ENCODE measurements at regions not wholly inside any gene's neighbourhood (a gene's known extent, or its start where the extent isn't known, plus 50 kb on each side); places are given as distances from the start of the nearest gene placed in this dataset.

GRCh38 chr13:26459276-26460131 lies 98.0 kb upstream of the WASF3 start:
- WGBS (ENCODE audit: low lambda C conversion rate, missing lambda C conversion rate), result 79% methylated on average over 9 of the region's 9 CpGs
- H4K20me1 ChIP-seq (ENCODE audit: insufficient read depth, poor library complexity, severe bottlenecking), result no peaks in the 10 kb centered on the region
- no peaks in the 10 kb centered on the region for H3K9me3 ChIP-seq (ENCODE audit: low read depth)
- no peaks in the 10 kb centered on the region for H3K27me3 ChIP-seq
- no peak overlapping the region for H2AFZ ChIP-seq
- no peak for DNase-seq (ENCODE audit: low spot score)
- no peak for TF ChIP-seq EZH2phosphoT487 (IDR thresholded peaks at IDR 0.05; ENCODE audit: low read depth, severe bottlenecking, unreplicated experiment)
- TF ChIP-seq, protein P1, sequence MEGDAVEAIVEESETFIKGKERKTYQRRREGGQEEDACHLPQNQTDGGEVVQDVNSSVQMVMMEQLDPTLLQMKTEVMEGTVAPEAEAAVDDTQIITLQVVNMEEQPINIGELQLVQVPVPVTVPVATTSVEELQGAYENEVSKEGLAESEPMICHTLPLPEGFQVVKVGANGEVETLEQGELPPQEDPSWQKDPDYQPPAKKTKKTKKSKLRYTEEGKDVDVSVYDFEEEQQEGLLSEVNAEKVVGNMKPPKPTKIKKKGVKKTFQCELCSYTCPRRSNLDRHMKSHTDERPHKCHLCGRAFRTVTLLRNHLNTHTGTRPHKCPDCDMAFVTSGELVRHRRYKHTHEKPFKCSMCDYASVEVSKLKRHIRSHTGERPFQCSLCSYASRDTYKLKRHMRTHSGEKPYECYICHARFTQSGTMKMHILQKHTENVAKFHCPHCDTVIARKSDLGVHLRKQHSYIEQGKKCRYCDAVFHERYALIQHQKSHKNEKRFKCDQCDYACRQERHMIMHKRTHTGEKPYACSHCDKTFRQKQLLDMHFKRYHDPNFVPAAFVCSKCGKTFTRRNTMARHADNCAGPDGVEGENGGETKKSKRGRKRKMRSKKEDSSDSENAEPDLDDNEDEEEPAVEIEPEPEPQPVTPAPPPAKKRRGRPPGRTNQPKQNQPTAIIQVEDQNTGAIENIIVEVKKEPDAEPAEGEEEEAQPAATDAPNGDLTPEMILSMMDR (IDR thresholded peaks at IDR 0.05; ENCODE audit: poor library complexity), result no peak
- TF ChIP-seq EZH2 (IDR thresholded peaks at IDR 0.05; ENCODE audit: borderline replicate concordance), result no peak
- H3K79me2 ChIP-seq, result no peaks in the 10 kb centered on the region
- no peaks in the 10 kb centered on the region for H3K36me3 ChIP-seq (replicated peaks; ENCODE audit: insufficient read depth, low read depth)
- H3K4me3 ChIP-seq, result no peak overlapping the region
- no peaks in the 10 kb centered on the region for H3K4me1 ChIP-seq (ENCODE audit: insufficient read depth)
- no peak overlapping the region for H3K27ac ChIP-seq
- no peaks in the 10 kb centered on the region for H3K9me2 ChIP-seq (replicated peaks; ENCODE audit: insufficient read depth)
- H3K4me2 ChIP-seq, result no peak overlapping the region

- no peaks in the 10 kb centered on the region for H3K27me3 ChIP-seq
- no peaks in the 10 kb centered on the region for H3K4me1 ChIP-seq (ENCODE audit: insufficient read depth)
- no peaks in the 10 kb centered on the region for H3K79me2 ChIP-seq
- H4K20me1 ChIP-seq (ENCODE audit: insufficient read depth, poor library complexity, severe bottlenecking), result no peaks in the 10 kb centered on the region
- no peak overlapping the region for H3K27ac ChIP-seq
- TF ChIP-seq, protein P1 (IDR thresholded peaks at IDR 0.05; ENCODE audit: poor library complexity), result no peak
- no peak for TF ChIP-seq EZH2phosphoT487 (IDR thresholded peaks at IDR 0.05; ENCODE audit: low read depth, severe bottlenecking, unreplicated experiment)
- TF ChIP-seq EZH2 (IDR thresholded peaks at IDR 0.05; ENCODE audit: borderline replicate concordance), result no peak
- no peak overlapping the region for H3K4me3 ChIP-seq
- H3K4me2 ChIP-seq, result no peak overlapping the region
- 74% methylated on average over 6 of the region's 6 CpGs for WGBS (ENCODE audit: low lambda C conversion rate, missing lambda C conversion rate)
- DNase-seq (ENCODE audit: low spot score), result no peak
- H2AFZ ChIP-seq, result no peak overlapping the region
- H3K36me3 ChIP-seq (replicated peaks; ENCODE audit: insufficient read depth, low read depth), result no peaks in the 10 kb centered on the region
- no peaks in the 10 kb centered on the region for H3K9me2 ChIP-seq (replicated peaks; ENCODE audit: insufficient read depth)
- H3K9me3 ChIP-seq (ENCODE audit: low read depth), result no peaks in the 10 kb centered on the region
Measured at GRCh38 chr13:26460648-26461047, 96.8 kb upstream of the WASF3 start.

- H3K27ac ChIP-seq, result no peak overlapping the region
- H4K20me1 ChIP-seq (ENCODE audit: insufficient read depth, poor library complexity, severe bottlenecking), result no peaks in the 10 kb centered on the region
- TF ChIP-seq, protein P1 (IDR thresholded peaks at IDR 0.05; ENCODE audit: poor library complexity), result no peak
- no peak for TF ChIP-seq EZH2phosphoT487 (IDR thresholded peaks at IDR 0.05; ENCODE audit: low read depth, severe bottlenecking, unreplicated experiment)
- no peak for TF ChIP-seq EZH2 (IDR thresholded peaks at IDR 0.05; ENCODE audit: borderline replicate concordance)
- H2AFZ ChIP-seq, result no peak overlapping the region
- H3K4me1 ChIP-seq (ENCODE audit: insufficient read depth), result no peaks in the 10 kb centered on the region
- no peak overlapping the region for H3K4me2 ChIP-seq
- WGBS (ENCODE audit: low lambda C conversion rate, missing lambda C conversion rate), result 96% methylated on average over 6 of the region's 6 CpGs
- no peak overlapping the region for H3K4me3 ChIP-seq
- H3K36me3 ChIP-seq (replicated peaks; ENCODE audit: insufficient read depth, low read depth), result no peaks in the 10 kb centered on the region
- H3K9me2 ChIP-seq (replicated peaks; ENCODE audit: insufficient read depth), result no peaks in the 10 kb centered on the region
- H3K27me3 ChIP-seq, result no peaks in the 10 kb centered on the region
- no peak for DNase-seq (ENCODE audit: low spot score)
- no peaks in the 10 kb centered on the region for H3K9me3 ChIP-seq (ENCODE audit: low read depth)
- H3K79me2 ChIP-seq, result no peaks in the 10 kb centered on the region
Measured at GRCh38 chr13:26463296-26463695, 94.2 kb upstream of the WASF3 start.
